WTC11 (cell line): ENCODE measurements at regions not wholly inside any gene's neighbourhood (a gene's known extent, or its start where the extent isn't known, plus 50 kb on each side); places are given as distances from the start of the nearest gene placed in this dataset.

ENCODE experiments used
- ATAC-seq: fragments of 200-7000 bp; cut with Tn5 transposase; 2 replicates; pipeline ENCODE4 v1.10.0; 2021; ENCODE audit warnings: mild to moderate bottlenecking, moderate library complexity
- CTCF ChIA-PET: fragments of 300-600 bp; sonication (Branson Sonifier 250); formaldehyde crosslinking; loops from one replicate; lab custom pipeline; 2021; ENCODE audit warnings: antibody characterized with exemption; lab: Charles Lee
- POLR2A ChIA-PET: fragments of 350-600 bp; sonication (Branson Sonifier 250); formaldehyde crosslinking; loops from one replicate; lab custom pipeline; 2021; ENCODE audit warnings: antibody characterized with exemption; lab: Charles Lee
- DNase-seq: peaks from one replicate; pipeline ENCODE4 v3.0.0; 2021; ENCODE audit warnings: low spot score
- H3K27ac Mint-ChIP-seq: 2 replicates; pipeline ENCODE4 v1.8.0; 2021; ENCODE audit warnings: mixed read lengths
- H3K27me3 Mint-ChIP-seq: 2 replicates; pipeline ENCODE4 v1.8.0; 2021; ENCODE audit warnings: low read depth, mild to moderate bottlenecking, moderate library complexity, mixed read lengths
- H3K36me3 Mint-ChIP-seq: 2 replicates; pipeline ENCODE4 v1.8.0; 2021; ENCODE audit warnings: mixed read lengths
- H3K4me1 Mint-ChIP-seq: 2 replicates; pipeline ENCODE4 v1.8.0; 2022; ENCODE audit warnings: mixed read lengths
- H3K4me3 Mint-ChIP-seq: 2 replicates; pipeline ENCODE4 v1.8.0; 2021; ENCODE audit warnings: mild to moderate bottlenecking, moderate library complexity, mixed read lengths
- H3K9me3 Mint-ChIP-seq: 2 replicates; pipeline ENCODE4 v1.8.0; 2021; ENCODE audit warnings: mixed read lengths
- AR ChIP-seq: fragments of 250-450 bp; sonication (Bioruptor Pico); IDR thresholded peaks from 2 replicates; pipeline ENCODE4 v1.9.0; 2021; ENCODE audit warnings: mild to moderate bottlenecking
- ATF2 ChIP-seq: sonication (generic); formaldehyde crosslinking; IDR thresholded peaks from 2 replicates; pipeline ENCODE4 v1.8.1; 2022; ENCODE audit warnings: low read depth, missing genetic modification reagents, borderline replicate concordance
- ATF6 ChIP-seq: sonication (generic); formaldehyde crosslinking; IDR thresholded peaks from 2 replicates; pipeline ENCODE4 v1.8.1; 2023; ENCODE audit warnings: mild to moderate bottlenecking, missing genetic modification reagents
- ELF4 ChIP-seq: sonication (generic); formaldehyde crosslinking; IDR thresholded peaks from 2 replicates; pipeline ENCODE4 v1.8.1; 2022; ENCODE audit warnings: low read depth, mild to moderate bottlenecking, moderate library complexity, missing genetic modification reagents
- GABPB1 ChIP-seq: sonication (generic); formaldehyde crosslinking; IDR thresholded peaks from 2 replicates; pipeline ENCODE4 v1.8.1; 2023; ENCODE audit warnings: mild to moderate bottlenecking, missing genetic modification reagents
- HMGA2 ChIP-seq: fragments of 250-450 bp; sonication (Bioruptor Pico); IDR thresholded peaks from 2 replicates; pipeline ENCODE4 v1.4.0; 2021; ENCODE audit warnings: mild to moderate bottlenecking, moderate library complexity
- HMGXB4 ChIP-seq: sonication (generic); formaldehyde crosslinking; IDR thresholded peaks from 2 replicates; pipeline ENCODE4 v1.8.1; 2023; ENCODE audit warnings: mild to moderate bottlenecking, moderate library complexity, missing genetic modification reagents
- IRF1 ChIP-seq: sonication (generic); formaldehyde crosslinking; IDR thresholded peaks from 2 replicates; pipeline ENCODE4 v1.8.0; 2023; ENCODE audit warnings: missing genetic modification reagents
- MXD4 ChIP-seq: fragments of 250-450 bp; sonication (Bioruptor Pico); IDR thresholded peaks from 2 replicates; pipeline ENCODE4 v1.8.0; 2021; ENCODE audit warnings: mild to moderate bottlenecking, moderate library complexity, borderline replicate concordance
- NR3C1 ChIP-seq: sonication (generic); formaldehyde crosslinking; conservative IDR thresholded peaks from 2 replicates; pipeline ENCODE4 v1.8.1; 2023; ENCODE audit warnings: low read depth, mild to moderate bottlenecking, missing genetic modification reagents
- SMAD4 ChIP-seq: sonication (generic); formaldehyde crosslinking; IDR thresholded peaks from 2 replicates; pipeline ENCODE4 v1.8.0; 2022; ENCODE audit warnings: mild to moderate bottlenecking, missing genetic modification reagents
- ZBTB43 ChIP-seq: sonication (generic); formaldehyde crosslinking; IDR thresholded peaks from 2 replicates; pipeline ENCODE4 v1.8.1; 2023; ENCODE audit warnings: mild to moderate bottlenecking, missing genetic modification reagents
- ZMAT4 ChIP-seq: fragments of 250-450 bp; sonication (Bioruptor Pico); IDR thresholded peaks from 2 replicates; pipeline ENCODE4 v1.9.0; 2021; ENCODE audit warnings: mild to moderate bottlenecking
- ZNF121 ChIP-seq: sonication (generic); formaldehyde crosslinking; IDR thresholded peaks from 2 replicates; pipeline ENCODE4 v1.8.0; 2023; ENCODE audit warnings: missing genetic modification reagents
- ZNF232 ChIP-seq: sonication (generic); formaldehyde crosslinking; IDR thresholded peaks from 2 replicates; pipeline ENCODE4 v1.8.0; 2022; ENCODE audit warnings: mild to moderate bottlenecking, missing genetic modification reagents
- ZNF416 ChIP-seq: fragments of 250-450 bp; sonication (Bioruptor Pico); IDR thresholded peaks from 2 replicates; pipeline ENCODE4 v1.9.0; 2021; ENCODE audit warnings: mild to moderate bottlenecking, inconsistent platforms
- ZNF671 ChIP-seq: fragments of 250-450 bp; sonication (Bioruptor Pico); IDR thresholded peaks from 2 replicates; pipeline ENCODE4 v1.8.0; 2021; ENCODE audit warnings: mild to moderate bottlenecking
- ZSCAN18 ChIP-seq: fragments of 250-450 bp; sonication (Bioruptor Pico); IDR thresholded peaks from 2 replicates; pipeline ENCODE4 v2.1.2; 2022; ENCODE audit warnings: mild to moderate bottlenecking, moderate library complexity

- no peak for TF ChIP-seq ZNF671 (CRISPR knock-in tag)
- no peak for TF ChIP-seq ATF2 (CRISPR knock-in tag)
Measured at GRCh38 chr5:69033690-69034089, 60.1 kb upstream of the SLC30A5 start (continued).

GRCh38 chr5:69034898-69035297 lies 58.9 kb upstream of the SLC30A5 start:
- ATAC-seq = no peak
- TF ChIP-seq HMGXB4 (CRISPR knock-in tag) = no peak
- TF ChIP-seq ZNF416 (CRISPR knock-in tag) = no peak
- TF ChIP-seq ELF4 (CRISPR knock-in tag) = no peak
- no peak for TF ChIP-seq ZSCAN18 (CRISPR knock-in tag)
- TF ChIP-seq GABPB1 (CRISPR knock-in tag) = no peak
- no peak for TF ChIP-seq ZNF121 (CRISPR knock-in tag)
- no peak for TF ChIP-seq ZBTB43 (CRISPR knock-in tag)
- TF ChIP-seq HMGA2 = no peak
- TF ChIP-seq ATF6 (CRISPR knock-in tag) = no peak
- TF ChIP-seq MXD4 (CRISPR knock-in tag) = no peak
- TF ChIP-seq ZNF232 (CRISPR knock-in tag) = no peak
- no peak for TF ChIP-seq AR (CRISPR knock-in tag)
- TF ChIP-seq SMAD4 (CRISPR knock-in tag) = no peak
- TF ChIP-seq NR3C1 (CRISPR knock-in tag) = no peak
- TF ChIP-seq ZMAT4 (CRISPR knock-in tag) = no peak
- no peak for TF ChIP-seq IRF1
- CTCF ChIA-PET = interaction anchor here (0.5 to 1.1 kb wide), 5 partner anchors 8 to 277 kb away, joined by 3 to 5 read pairs (median 4); partner anchors contain the start of gene CDK7
- DNase-seq = no peak
- no peak overlapping the region for H3K4me3 Mint-ChIP-seq
- no peaks in the 10 kb centered on the region for H3K36me3 Mint-ChIP-seq
- H3K27me3 Mint-ChIP-seq = no peaks in the 10 kb centered on the region
- H3K4me1 Mint-ChIP-seq = no peaks in the 10 kb centered on the region
- POLR2A ChIA-PET = no interaction called here
- H3K27ac Mint-ChIP-seq = no peak overlapping the region
- peaks cover 3% of the 10 kb centered on the region; the same call in 1 of the 2 replicates for H3K9me3 Mint-ChIP-seq
